Activated T-helper 2 cell treated with anti-CD3 and anti-CD28 coated beads, Interferon-gamma antibody, Interleukin-2, Interleukin-4, amounts not matched to agents 10 μg/mL and 5 μg/mL and 100 μg/mL, durations not matched to agents 14 hours and 24 hours and 36 hours (primary cell): ENCODE measurements at regions not wholly inside any gene's neighbourhood (a gene's known extent, or its start where the extent isn't known, plus 50 kb on each side); places are given as distances from the start of the nearest gene placed in this dataset.

Source experiments
- DNase-seq: peaks from one replicate; pipeline ENCODE4 v3.0.0; 2021; ENCODE audit warnings: low spot score
- H3K27ac Mint-ChIP-seq: one replicate; pipeline ENCODE4 v1.8.0; 2021; ENCODE audit warnings: mixed read lengths
- H3K27me3 Mint-ChIP-seq: one replicate; pipeline ENCODE4 v1.8.0; 2021; ENCODE audit warnings: low read depth, mixed read lengths
- H3K36me3 Mint-ChIP-seq: one replicate; pipeline ENCODE4 v1.8.0; 2021; ENCODE audit warnings: low read depth, mixed read lengths
- H3K4me1 Mint-ChIP-seq: one replicate; pipeline ENCODE4 v1.8.0; 2021; ENCODE audit warnings: low read depth, mixed read lengths
- H3K4me3 Mint-ChIP-seq: one replicate; pipeline ENCODE4 v1.8.0; 2021; ENCODE audit warnings: low read depth, mild to moderate bottlenecking, moderate library complexity, mixed read lengths
- H3K9me3 Mint-ChIP-seq: one replicate; pipeline ENCODE4 v1.8.0; 2021; ENCODE audit warnings: mixed read lengths
- intact Hi-C: fragments of 100-400 bp; cut with micrococcal nuclease; formaldehyde crosslinking; loops from one replicate; pipeline ENCODE4 v1.15.1; 2023

GRCh38 chr5:119808474-119808873, 179.1 kb downstream of the FAM170A start:
- H3K27ac Mint-ChIP-seq = no peak overlapping the region
- DNase-seq = no peak
- H3K36me3 Mint-ChIP-seq = no peaks in the 10 kb centered on the region
- intact Hi-C loops = no loop called here
- no peak overlapping the region for H3K4me3 Mint-ChIP-seq
- H3K9me3 Mint-ChIP-seq = peaks cover 15% of the 10 kb centered on the region
- H3K4me1 Mint-ChIP-seq = no peaks in the 10 kb centered on the region
- H3K27me3 Mint-ChIP-seq = no peaks in the 10 kb centered on the region

GRCh38 chr5:119810217-119810616, 180.9 kb downstream of the FAM170A start:
- no peak for DNase-seq
- Mint-ChIP-seq H3K4me1 (no peaks in the 10 kb centered on the region), H3K4me3 (no peak overlapping the region), H3K9me3 (peaks cover 15% of the 10 kb centered on the region), H3K27ac (no peak overlapping the region), H3K36me3 (no peaks in the 10 kb centered on the region), H3K27me3 (no peaks in the 10 kb centered on the region)
- intact Hi-C loops = no loop called here

GRCh38 chr5:119811458-119811857, 182.1 kb downstream of the FAM170A start:
- Mint-ChIP-seq H3K4me1 (no peaks in the 10 kb centered on the region), H3K27ac (no peak overlapping the region), H3K4me3 (no peak overlapping the region), H3K9me3 (peaks cover 10% of the 10 kb centered on the region), H3K27me3 (no peaks in the 10 kb centered on the region), H3K36me3 (no peaks in the 10 kb centered on the region)
- DNase-seq = no peak
- intact Hi-C loops = no loop called here

DNA sequence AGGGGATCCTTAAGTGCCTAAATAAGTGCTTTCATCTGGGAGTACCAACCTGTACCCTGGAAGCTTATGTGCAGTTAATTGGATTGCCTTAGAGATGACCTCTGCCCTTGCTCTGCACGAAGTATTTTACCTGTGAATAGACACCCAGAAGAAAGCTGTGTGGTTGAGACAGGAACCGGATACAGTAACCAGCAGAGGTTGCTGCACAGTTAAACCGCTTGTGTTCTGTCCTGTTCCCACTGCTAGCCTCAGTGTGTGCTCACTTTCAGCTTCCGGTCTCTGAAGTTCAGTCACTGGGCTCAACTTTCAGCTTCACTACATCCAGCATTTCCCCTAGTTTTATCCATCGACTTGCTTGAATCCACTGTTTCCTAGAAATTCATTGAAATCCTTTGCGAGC, 185.3 kb downstream of the FAM170A start:
- DNase-seq = no peak
- Mint-ChIP-seq H3K36me3 (no peaks in the 10 kb centered on the region), H3K27me3 (no peaks in the 10 kb centered on the region), H3K4me1 (no peaks in the 10 kb centered on the region), H3K4me3 (no peak overlapping the region), H3K9me3 (no peaks in the 10 kb centered on the region), H3K27ac (no peak overlapping the region)
- intact Hi-C loops = no loop called here

DNA sequence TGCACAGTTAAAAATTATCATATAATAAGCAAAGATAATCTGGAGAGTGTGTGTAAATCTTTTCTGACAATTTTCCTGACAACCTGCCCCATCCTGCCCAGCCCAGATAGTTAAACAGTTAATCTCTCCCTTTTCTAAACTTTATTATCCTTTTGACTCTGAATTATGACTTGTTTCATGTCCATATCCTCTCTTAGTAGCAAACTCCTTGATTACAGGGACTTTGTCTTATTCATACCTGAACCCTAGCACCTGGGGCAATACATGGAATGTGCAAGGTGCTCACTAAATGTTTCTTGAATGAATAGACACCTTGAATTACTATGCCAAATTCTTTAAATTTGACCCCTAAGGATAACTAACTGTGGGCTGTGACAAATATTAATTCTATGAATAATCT, 186.7 kb downstream of the FAM170A start:
- H3K27ac Mint-ChIP-seq = no peak overlapping the region
- intact Hi-C loops = no loop called here
- no peaks in the 10 kb centered on the region for H3K27me3 Mint-ChIP-seq
- H3K9me3 Mint-ChIP-seq = no peaks in the 10 kb centered on the region
- no peaks in the 10 kb centered on the region for H3K4me1 Mint-ChIP-seq
- H3K36me3 Mint-ChIP-seq = no peaks in the 10 kb centered on the region
- DNase-seq = no peak
- H3K4me3 Mint-ChIP-seq = no peak overlapping the region

DNA sequence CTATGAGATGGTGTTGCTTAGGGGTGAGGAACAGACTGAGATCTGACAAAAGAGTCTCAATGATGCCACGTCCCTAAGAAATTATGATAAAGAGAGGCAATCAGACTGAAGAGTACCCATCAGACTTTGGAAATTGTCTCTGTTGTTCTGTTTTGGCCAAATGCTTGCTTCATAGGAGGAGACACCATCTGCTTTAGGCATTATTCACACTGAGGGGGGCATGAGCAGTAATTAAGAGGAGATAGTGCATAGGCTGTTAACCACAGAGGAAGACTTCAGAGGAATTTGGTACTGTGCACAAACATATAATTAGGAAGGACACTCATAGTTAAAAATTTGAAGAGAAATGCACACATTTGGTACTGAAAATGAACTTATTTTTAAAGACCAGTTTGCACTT, 190.7 kb downstream of the FAM170A start:
- H3K4me3 Mint-ChIP-seq = no peak overlapping the region
- H3K36me3 Mint-ChIP-seq = no peaks in the 10 kb centered on the region
- intact Hi-C loops = no loop called here
- H3K27ac Mint-ChIP-seq = no peak overlapping the region
- H3K9me3 Mint-ChIP-seq = no peaks in the 10 kb centered on the region
- H3K27me3 Mint-ChIP-seq = no peaks in the 10 kb centered on the region
- no peak for DNase-seq
- H3K4me1 Mint-ChIP-seq = no peaks in the 10 kb centered on the region

- H3K9me3 Mint-ChIP-seq = no peaks in the 10 kb centered on the region
- no peaks in the 10 kb centered on the region for H3K27me3 Mint-ChIP-seq
- intact Hi-C loops = no loop called here
- H3K4me3 Mint-ChIP-seq = no peak overlapping the region
- no peaks in the 10 kb centered on the region for H3K36me3 Mint-ChIP-seq
- H3K4me1 Mint-ChIP-seq = no peaks in the 10 kb centered on the region
- H3K27ac Mint-ChIP-seq = no peak overlapping the region
- no peak for DNase-seq
Measured at GRCh38 chr5:119820608-119821007, 191.2 kb downstream of the FAM170A start.

DNA sequence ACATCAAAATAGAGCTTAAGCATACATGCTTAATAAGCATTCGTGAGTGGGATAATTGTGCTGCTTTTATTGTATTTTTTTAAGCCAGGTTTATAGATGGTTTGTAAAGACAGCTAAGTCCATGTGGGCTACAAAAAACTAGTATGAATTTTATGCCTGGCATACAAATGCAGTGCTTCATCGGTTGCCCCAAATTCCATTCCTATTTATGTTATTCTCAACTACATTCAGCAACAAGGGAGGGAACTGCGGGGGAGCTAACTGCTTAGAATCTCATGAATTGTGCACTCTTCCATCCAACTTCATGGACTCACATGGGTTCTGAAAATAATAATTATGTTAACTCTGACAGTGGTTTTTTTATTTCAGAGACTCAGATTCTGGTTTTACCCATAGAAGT, 199.2 kb downstream of the FAM170A start:
- intact Hi-C loops = no loop called here
- no peak overlapping the region for H3K27ac Mint-ChIP-seq
- no peaks in the 10 kb centered on the region for H3K36me3 Mint-ChIP-seq

DNA sequence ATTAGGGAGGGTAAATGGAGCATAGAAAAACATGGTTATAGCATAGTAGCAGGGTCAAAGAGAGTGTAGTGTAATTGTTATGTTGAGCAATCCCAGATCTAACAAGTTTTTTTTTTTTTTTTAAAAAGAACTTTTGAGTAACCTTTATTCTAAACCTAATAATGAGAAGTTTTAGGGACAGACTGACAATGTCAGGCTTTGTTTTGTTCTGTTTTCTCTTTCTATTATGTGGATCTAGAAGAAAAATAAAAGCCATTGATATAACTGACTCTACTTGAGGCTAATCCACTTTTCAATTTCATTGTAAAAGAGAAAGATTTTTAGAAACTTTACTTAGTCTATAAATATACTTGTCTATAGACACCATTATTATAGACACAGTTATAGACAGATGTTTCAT, 200.0 kb downstream of the FAM170A start:
- Mint-ChIP-seq H3K4me3 (no peak overlapping the region), H3K4me1 (no peaks in the 10 kb centered on the region), H3K9me3 (no peaks in the 10 kb centered on the region), H3K27ac (no peak overlapping the region), H3K27me3 (no peaks in the 10 kb centered on the region), H3K36me3 (no peaks in the 10 kb centered on the region)
- no peak for DNase-seq
- intact Hi-C loops = no loop called here

More for the DNA sequence above, 199.2 kb downstream of the FAM170A start:
- Mint-ChIP-seq H3K4me3 (no peak overlapping the region), H3K9me3 (no peaks in the 10 kb centered on the region), H3K4me1 (no peaks in the 10 kb centered on the region), H3K27me3 (no peaks in the 10 kb centered on the region)
- no peak for DNase-seq

DNA sequence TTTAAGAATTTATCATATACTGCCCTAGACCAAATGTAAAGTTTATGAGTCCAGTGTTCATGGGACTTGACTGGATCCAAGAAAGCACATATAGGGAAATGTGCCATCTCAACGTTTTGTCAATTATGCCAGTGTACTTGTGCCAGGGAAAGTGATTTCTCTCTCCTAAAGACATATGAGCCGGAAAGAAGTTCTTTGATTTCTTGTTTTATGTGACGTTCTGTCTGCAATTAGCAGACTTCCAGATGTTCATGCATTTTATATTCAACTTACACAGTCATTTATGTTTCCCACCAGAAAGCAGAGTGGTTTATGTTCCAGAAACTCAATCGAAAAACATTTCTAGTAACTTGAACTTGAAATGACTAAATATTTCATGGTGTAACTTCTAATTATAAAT, 203.8 kb downstream of the FAM170A start:
- Mint-ChIP-seq H3K9me3 (no peaks in the 10 kb centered on the region), H3K4me1 (no peaks in the 10 kb centered on the region), H3K27ac (no peak overlapping the region), H3K36me3 (no peaks in the 10 kb centered on the region), H3K27me3 (no peaks in the 10 kb centered on the region), H3K4me3 (no peak overlapping the region)
- no peak for DNase-seq
- intact Hi-C loops = no loop called here

- intact Hi-C loops = no loop called here
- DNase-seq = no peak
- no peak overlapping the region for H3K4me3 Mint-ChIP-seq
- no peaks in the 10 kb centered on the region for H3K27me3 Mint-ChIP-seq
- H3K36me3 Mint-ChIP-seq = no peaks in the 10 kb centered on the region
- H3K27ac Mint-ChIP-seq = no peak overlapping the region
- peaks cover 7% of the 10 kb centered on the region for H3K9me3 Mint-ChIP-seq
- H3K4me1 Mint-ChIP-seq = no peaks in the 10 kb centered on the region
Measured at GRCh38 chr5:119840175-119840574, 210.8 kb downstream of the FAM170A start.

GRCh38 chr5:119852140-119852539, 222.8 kb downstream of the FAM170A start:
- H3K4me3 Mint-ChIP-seq = no peak overlapping the region
- no peak overlapping the region for H3K27ac Mint-ChIP-seq
- no peaks in the 10 kb centered on the region for H3K27me3 Mint-ChIP-seq
- no peaks in the 10 kb centered on the region for H3K9me3 Mint-ChIP-seq
- H3K4me1 Mint-ChIP-seq = no peaks in the 10 kb centered on the region
- no peaks in the 10 kb centered on the region for H3K36me3 Mint-ChIP-seq
- intact Hi-C loops = no loop called here
- no peak for DNase-seq

DNA sequence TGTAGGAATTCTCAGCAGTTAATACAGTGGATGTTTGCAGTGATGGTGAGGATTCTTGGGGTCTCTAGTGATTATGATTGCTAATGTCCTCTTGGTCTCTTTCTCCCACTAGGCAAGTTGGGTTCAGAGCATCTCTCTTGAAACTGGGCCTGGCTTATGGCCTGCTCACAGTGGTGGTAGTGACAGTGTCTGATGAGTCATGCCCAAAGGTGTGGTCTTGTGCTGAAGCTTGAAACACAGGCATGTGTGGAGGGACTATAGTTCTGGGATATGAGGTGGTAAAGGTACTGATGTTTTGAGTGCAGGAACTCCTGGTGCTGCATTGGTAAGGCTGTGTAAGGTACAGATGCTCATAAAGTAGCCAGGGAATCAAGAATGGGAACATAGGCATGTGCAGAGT, 231.1 kb downstream of the FAM170A start:
- no peak overlapping the region for H3K4me3 Mint-ChIP-seq
- H3K27me3 Mint-ChIP-seq = no peaks in the 10 kb centered on the region
- no peak for DNase-seq
- intact Hi-C loops = no loop called here
- H3K27ac Mint-ChIP-seq = no peak overlapping the region
- H3K36me3 Mint-ChIP-seq = no peaks in the 10 kb centered on the region
- no peaks in the 10 kb centered on the region for H3K4me1 Mint-ChIP-seq
- H3K9me3 Mint-ChIP-seq = no peaks in the 10 kb centered on the region

- no peaks in the 10 kb centered on the region for H3K9me3 Mint-ChIP-seq
- intact Hi-C loops = no loop called here
- no peak for DNase-seq
- no peaks in the 10 kb centered on the region for H3K4me1 Mint-ChIP-seq
- no peaks in the 10 kb centered on the region for H3K27me3 Mint-ChIP-seq
- no peaks in the 10 kb centered on the region for H3K36me3 Mint-ChIP-seq
- no peak overlapping the region for H3K4me3 Mint-ChIP-seq
- H3K27ac Mint-ChIP-seq = no peak overlapping the region
Measured at GRCh38 chr5:119862619-119863018, 233.3 kb downstream of the FAM170A start.
